Spleen (tissue), 7 donors: ENCODE measurements at regions not wholly inside any gene's neighbourhood (a gene's known extent, or its start where the extent isn't known, plus 50 kb on each side); places are given as distances from the start of the nearest gene placed in this dataset.
A peak's percentile ranks its signal among the peaks of the same experiment; 100 is the strongest.

Source experiments
- POLR2A ChIP-seq, 3 donors: fragments of 450-650 bp; IDR thresholded peaks; one replicate each; pipeline ENCODE4 v1.5.1; 2017; ENCODE audit warnings: antibody characterized with exemption in 3 of 3, mild to moderate bottlenecking in 1 of 3
- TF ChIP-seq, protein P1 (sequence below), 11 experiments: fragments of 200-600 bp in 7 of 11; fragments of 450-650 bp in 4 of 11; sonication (generic) in 4 of 11; IDR thresholded peaks in 8 of 11; conservative IDR thresholded peaks in 3 of 11; 1 replicate in 7 of 11; 2 replicates in 4 of 11; pipeline versions ENCODE4 v1.4.0 to v1.8.0; 2016 to 2021; ENCODE audit warnings: antibody characterized with exemption in 11 of 11, inconsistent platforms in 4 of 11, mild to moderate bottlenecking in 1 of 11
- donor health status: DM: no; HTN: no; CAD: no; lungs with moderate emphysema.
- donor health status: DM: no; HTN: no; CAD: no.
- donor health status: DM: no; HTN: no; CAD: no.

DNA sequence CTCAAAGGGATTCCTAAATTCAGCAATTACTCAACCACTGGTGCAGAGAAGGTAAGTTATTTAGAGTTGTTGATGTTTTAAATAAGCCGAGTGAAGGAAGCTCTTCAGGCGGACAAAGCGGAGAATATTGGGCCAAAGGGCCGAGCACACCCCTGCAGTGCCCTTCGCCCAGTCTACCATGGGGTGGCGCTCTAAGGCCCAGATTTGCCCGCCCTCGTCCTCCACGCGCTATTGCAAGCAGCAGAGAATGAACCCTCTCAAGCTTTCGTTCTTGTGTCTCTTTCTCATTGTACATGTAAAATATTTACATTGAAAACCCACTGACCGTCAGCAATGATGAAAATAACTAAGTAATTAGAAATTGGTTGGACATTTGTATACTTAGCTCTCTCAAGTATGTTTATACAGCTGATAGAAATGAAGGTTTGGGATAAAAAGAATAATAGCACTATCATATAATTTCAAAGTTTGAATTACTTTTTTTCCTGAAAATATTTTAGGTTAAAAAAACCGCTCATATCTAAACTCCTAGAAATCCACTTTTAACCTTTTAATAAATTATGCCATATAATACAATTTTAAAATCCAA lies 195.0 kb upstream of the CEP162 start:
- TF ChIP-seq, protein P1, sequence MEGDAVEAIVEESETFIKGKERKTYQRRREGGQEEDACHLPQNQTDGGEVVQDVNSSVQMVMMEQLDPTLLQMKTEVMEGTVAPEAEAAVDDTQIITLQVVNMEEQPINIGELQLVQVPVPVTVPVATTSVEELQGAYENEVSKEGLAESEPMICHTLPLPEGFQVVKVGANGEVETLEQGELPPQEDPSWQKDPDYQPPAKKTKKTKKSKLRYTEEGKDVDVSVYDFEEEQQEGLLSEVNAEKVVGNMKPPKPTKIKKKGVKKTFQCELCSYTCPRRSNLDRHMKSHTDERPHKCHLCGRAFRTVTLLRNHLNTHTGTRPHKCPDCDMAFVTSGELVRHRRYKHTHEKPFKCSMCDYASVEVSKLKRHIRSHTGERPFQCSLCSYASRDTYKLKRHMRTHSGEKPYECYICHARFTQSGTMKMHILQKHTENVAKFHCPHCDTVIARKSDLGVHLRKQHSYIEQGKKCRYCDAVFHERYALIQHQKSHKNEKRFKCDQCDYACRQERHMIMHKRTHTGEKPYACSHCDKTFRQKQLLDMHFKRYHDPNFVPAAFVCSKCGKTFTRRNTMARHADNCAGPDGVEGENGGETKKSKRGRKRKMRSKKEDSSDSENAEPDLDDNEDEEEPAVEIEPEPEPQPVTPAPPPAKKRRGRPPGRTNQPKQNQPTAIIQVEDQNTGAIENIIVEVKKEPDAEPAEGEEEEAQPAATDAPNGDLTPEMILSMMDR (IDR thresholded peaks at IDR 0.05 in 8 of 11, conservative IDR thresholded peaks at IDR 0.05 in 3 of 11) = peak in 7 of 11 experiments; percentile 22 to 54 (median 38)
- TF ChIP-seq POLR2A (IDR thresholded peaks at IDR 0.05) = no peak
